WTC11 (cell line): ENCODE measurements at regions not wholly inside any gene's neighbourhood (a gene's known extent, or its start where the extent isn't known, plus 50 kb on each side); places are given as distances from the start of the nearest gene placed in this dataset.

Experiments
- ATAC-seq: fragments of 200-7000 bp; cut with Tn5 transposase; 2 replicates; pipeline ENCODE4 v1.10.0; 2021; ENCODE audit warnings: mild to moderate bottlenecking, moderate library complexity
- CTCF ChIA-PET: fragments of 300-600 bp; sonication (Branson Sonifier 250); formaldehyde crosslinking; loops from one replicate; lab custom pipeline; 2021; ENCODE audit warnings: antibody characterized with exemption; lab: Charles Lee
- POLR2A ChIA-PET: fragments of 350-600 bp; sonication (Branson Sonifier 250); formaldehyde crosslinking; loops from one replicate; lab custom pipeline; 2021; ENCODE audit warnings: antibody characterized with exemption; lab: Charles Lee
- DNase-seq: peaks from one replicate; pipeline ENCODE4 v3.0.0; 2021; ENCODE audit warnings: low spot score
- H3K27ac Mint-ChIP-seq: 2 replicates; pipeline ENCODE4 v1.8.0; 2021; ENCODE audit warnings: mixed read lengths
- H3K27me3 Mint-ChIP-seq: 2 replicates; pipeline ENCODE4 v1.8.0; 2021; ENCODE audit warnings: low read depth, mild to moderate bottlenecking, moderate library complexity, mixed read lengths
- H3K36me3 Mint-ChIP-seq: 2 replicates; pipeline ENCODE4 v1.8.0; 2021; ENCODE audit warnings: mixed read lengths
- H3K4me1 Mint-ChIP-seq: 2 replicates; pipeline ENCODE4 v1.8.0; 2022; ENCODE audit warnings: mixed read lengths
- H3K4me3 Mint-ChIP-seq: 2 replicates; pipeline ENCODE4 v1.8.0; 2021; ENCODE audit warnings: mild to moderate bottlenecking, moderate library complexity, mixed read lengths
- H3K9me3 Mint-ChIP-seq: 2 replicates; pipeline ENCODE4 v1.8.0; 2021; ENCODE audit warnings: mixed read lengths
- CREB1 ChIP-seq: sonication (generic); formaldehyde crosslinking; IDR thresholded peaks from 2 replicates; pipeline ENCODE4 v1.8.0; 2023; ENCODE audit warnings: mild to moderate bottlenecking, missing genetic modification reagents
- CREM ChIP-seq: sonication (generic); formaldehyde crosslinking; IDR thresholded peaks from 2 replicates; pipeline ENCODE4 v1.8.1; 2022; ENCODE audit warnings: mild to moderate bottlenecking, missing genetic modification reagents, moderate library complexity
- EMX1 ChIP-seq: fragments of 250-450 bp; sonication (Bioruptor Pico); IDR thresholded peaks from 2 replicates; pipeline ENCODE4 v1.8.0; 2021; ENCODE audit warnings: mild to moderate bottlenecking
- ESRRA ChIP-seq: sonication (generic); formaldehyde crosslinking; IDR thresholded peaks from 2 replicates; pipeline ENCODE4 v1.8.1; 2022; ENCODE audit warnings: mild to moderate bottlenecking, missing genetic modification reagents, borderline replicate concordance
- ETV6 ChIP-seq: sonication (generic); formaldehyde crosslinking; IDR thresholded peaks from 2 replicates; pipeline ENCODE4 v1.8.1; 2022; ENCODE audit warnings: mild to moderate bottlenecking, missing genetic modification reagents
- FOXP4 ChIP-seq: sonication (generic); formaldehyde crosslinking; IDR thresholded peaks from 2 replicates; pipeline ENCODE4 v1.8.0; 2022; ENCODE audit warnings: mild to moderate bottlenecking, missing genetic modification reagents
- GABPB1 ChIP-seq: sonication (generic); formaldehyde crosslinking; IDR thresholded peaks from 2 replicates; pipeline ENCODE4 v1.8.1; 2023; ENCODE audit warnings: mild to moderate bottlenecking, missing genetic modification reagents
- GRHL2 ChIP-seq: fragments of 250-450 bp; sonication (Bioruptor Pico); IDR thresholded peaks from 2 replicates; pipeline ENCODE4 v1.8.0; 2022; ENCODE audit warnings: mild to moderate bottlenecking, moderate library complexity; ENCODE audit not compliant: insufficient replicate concordance, severe bottlenecking
- IRF2 ChIP-seq: sonication (generic); formaldehyde crosslinking; IDR thresholded peaks from 2 replicates; pipeline ENCODE4 v1.8.0; 2022; ENCODE audit warnings: low read depth, missing genetic modification reagents, borderline replicate concordance
- KAT7 ChIP-seq: sonication (generic); formaldehyde crosslinking; IDR thresholded peaks from 2 replicates; pipeline ENCODE4 v1.8.1; 2023; ENCODE audit warnings: missing genetic modification reagents, mild to moderate bottlenecking, borderline replicate concordance
- MXD4 ChIP-seq: fragments of 250-450 bp; sonication (Bioruptor Pico); IDR thresholded peaks from 2 replicates; pipeline ENCODE4 v1.8.0; 2021; ENCODE audit warnings: mild to moderate bottlenecking, moderate library complexity, borderline replicate concordance
- TP53 ChIP-seq: sonication (generic); formaldehyde crosslinking; IDR thresholded peaks from 2 replicates; pipeline ENCODE4 v1.8.1; 2023; ENCODE audit warnings: mild to moderate bottlenecking, missing genetic modification reagents
- ZBTB21 ChIP-seq: sonication (generic); formaldehyde crosslinking; IDR thresholded peaks from 2 replicates; pipeline ENCODE4 v1.8.1; 2023; ENCODE audit warnings: mild to moderate bottlenecking, missing genetic modification reagents, borderline replicate concordance
- ZNF396 ChIP-seq: fragments of 250-450 bp; sonication (Bioruptor Pico); IDR thresholded peaks from 2 replicates; pipeline ENCODE4 v1.8.0; 2021; ENCODE audit warnings: mild to moderate bottlenecking, moderate library complexity, borderline replicate concordance
- TF ChIP-seq, protein P1 (sequence below): sonication (generic); formaldehyde crosslinking; IDR thresholded peaks from 2 replicates; pipeline ENCODE4 v1.8.0; 2023; ENCODE audit warnings: mild to moderate bottlenecking, missing genetic modification reagents
- TF ChIP-seq, protein P2 (sequence below): sonication (generic); formaldehyde crosslinking; IDR thresholded peaks from 2 replicates; pipeline ENCODE4 v1.8.1; 2023; ENCODE audit warnings: mild to moderate bottlenecking, moderate library complexity, missing genetic modification reagents
- TF ChIP-seq, protein P3 (sequence below): fragments of 250-450 bp; sonication (Bioruptor Pico); IDR thresholded peaks from 2 replicates; pipeline ENCODE4 v1.9.0; 2021; ENCODE audit warnings: mild to moderate bottlenecking
- TF ChIP-seq, protein P4 (sequence below): sonication (generic); formaldehyde crosslinking; IDR thresholded peaks from 2 replicates; pipeline ENCODE4 v1.8.0; 2022; ENCODE audit warnings: missing genetic modification reagents
- TF ChIP-seq, protein P5 (sequence below): fragments of 250-450 bp; sonication (Bioruptor Pico); conservative IDR thresholded peaks from 2 replicates; pipeline ENCODE4 v1.9.0; 2021; ENCODE audit warnings: mild to moderate bottlenecking
- TF ChIP-seq, protein P6 (sequence below): fragments of 250-450 bp; sonication (Bioruptor Pico); IDR thresholded peaks from 2 replicates; pipeline ENCODE4 v2.1.2; 2022; ENCODE audit warnings: mild to moderate bottlenecking, moderate library complexity
- TF ChIP-seq, protein P7 (sequence below): sonication (generic); formaldehyde crosslinking; IDR thresholded peaks from 2 replicates; pipeline ENCODE4 v1.8.1; 2022; ENCODE audit warnings: mild to moderate bottlenecking, moderate library complexity, missing genetic modification reagents

DNA sequence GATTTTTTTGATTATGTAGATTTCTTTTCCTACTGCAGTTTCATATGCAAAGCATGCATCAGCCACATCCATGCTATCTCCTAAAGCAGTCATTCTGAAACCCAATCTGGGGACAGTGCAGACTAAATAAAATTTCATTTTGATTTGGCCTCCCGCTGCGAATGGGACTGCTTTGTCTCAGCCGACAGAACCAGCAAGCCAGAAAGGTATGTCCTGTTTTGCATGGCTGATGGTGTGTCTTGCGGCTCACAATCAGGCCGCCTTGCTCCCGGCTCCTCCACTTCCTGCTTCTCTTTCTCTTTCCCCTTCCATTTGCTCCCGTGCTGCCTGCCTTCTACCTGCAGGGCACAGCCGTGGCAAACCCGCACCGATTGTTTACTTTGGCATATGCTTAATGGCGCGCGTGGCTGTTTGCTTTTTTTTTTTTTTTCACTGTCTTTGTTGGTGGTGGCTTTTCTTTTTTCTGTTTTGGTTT lies 419.6 kb upstream of the POU3F3 start (continued):
- TF ChIP-seq ESRRA (CRISPR knock-in tag) = no peak
- TF ChIP-seq, protein P1, sequence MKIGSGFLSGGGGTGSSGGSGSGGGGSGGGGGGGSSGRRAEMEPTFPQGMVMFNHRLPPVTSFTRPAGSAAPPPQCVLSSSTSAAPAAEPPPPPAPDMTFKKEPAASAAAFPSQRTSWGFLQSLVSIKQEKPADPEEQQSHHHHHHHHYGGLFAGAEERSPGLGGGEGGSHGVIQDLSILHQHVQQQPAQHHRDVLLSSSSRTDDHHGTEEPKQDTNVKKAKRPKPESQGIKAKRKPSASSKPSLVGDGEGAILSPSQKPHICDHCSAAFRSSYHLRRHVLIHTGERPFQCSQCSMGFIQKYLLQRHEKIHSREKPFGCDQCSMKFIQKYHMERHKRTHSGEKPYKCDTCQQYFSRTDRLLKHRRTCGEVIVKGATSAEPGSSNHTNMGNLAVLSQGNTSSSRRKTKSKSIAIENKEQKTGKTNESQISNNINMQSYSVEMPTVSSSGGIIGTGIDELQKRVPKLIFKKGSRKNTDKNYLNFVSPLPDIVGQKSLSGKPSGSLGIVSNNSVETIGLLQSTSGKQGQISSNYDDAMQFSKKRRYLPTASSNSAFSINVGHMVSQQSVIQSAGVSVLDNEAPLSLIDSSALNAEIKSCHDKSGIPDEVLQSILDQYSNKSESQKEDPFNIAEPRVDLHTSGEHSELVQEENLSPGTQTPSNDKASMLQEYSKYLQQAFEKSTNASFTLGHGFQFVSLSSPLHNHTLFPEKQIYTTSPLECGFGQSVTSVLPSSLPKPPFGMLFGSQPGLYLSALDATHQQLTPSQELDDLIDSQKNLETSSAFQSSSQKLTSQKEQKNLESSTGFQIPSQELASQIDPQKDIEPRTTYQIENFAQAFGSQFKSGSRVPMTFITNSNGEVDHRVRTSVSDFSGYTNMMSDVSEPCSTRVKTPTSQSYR (CRISPR knock-in tag) = no peak
- TF ChIP-seq MXD4 (CRISPR knock-in tag) = no peak
- TF ChIP-seq CREB1 = no peak
- TF ChIP-seq ZBTB21 (CRISPR knock-in tag) = no peak
- TF ChIP-seq, all 79 proteins: peak for 5

- ChIA-PET POLR2A (no interaction called here), CTCF (interaction anchor here (1.0 to 1.5 kb wide), 2 partner anchors 13 to 415 kb away, joined by 3 to 5 read pairs; no protein-coding TSS in a partner anchor)
- peak overlapping the region; percentile 65 for H3K4me3 Mint-ChIP-seq
- H3K27me3 Mint-ChIP-seq = no peaks in the 10 kb centered on the region
- H3K36me3 Mint-ChIP-seq = no peaks in the 10 kb centered on the region
- H3K27ac Mint-ChIP-seq = peak overlapping the region; percentile 92
- H3K9me3 Mint-ChIP-seq = peaks cover 7% of the 10 kb centered on the region
- ATAC-seq (no peak), DNase-seq (no peak)
- peaks cover 46% of the 10 kb centered on the region for H3K4me1 Mint-ChIP-seq
- TF ChIP-seq, protein P2, sequence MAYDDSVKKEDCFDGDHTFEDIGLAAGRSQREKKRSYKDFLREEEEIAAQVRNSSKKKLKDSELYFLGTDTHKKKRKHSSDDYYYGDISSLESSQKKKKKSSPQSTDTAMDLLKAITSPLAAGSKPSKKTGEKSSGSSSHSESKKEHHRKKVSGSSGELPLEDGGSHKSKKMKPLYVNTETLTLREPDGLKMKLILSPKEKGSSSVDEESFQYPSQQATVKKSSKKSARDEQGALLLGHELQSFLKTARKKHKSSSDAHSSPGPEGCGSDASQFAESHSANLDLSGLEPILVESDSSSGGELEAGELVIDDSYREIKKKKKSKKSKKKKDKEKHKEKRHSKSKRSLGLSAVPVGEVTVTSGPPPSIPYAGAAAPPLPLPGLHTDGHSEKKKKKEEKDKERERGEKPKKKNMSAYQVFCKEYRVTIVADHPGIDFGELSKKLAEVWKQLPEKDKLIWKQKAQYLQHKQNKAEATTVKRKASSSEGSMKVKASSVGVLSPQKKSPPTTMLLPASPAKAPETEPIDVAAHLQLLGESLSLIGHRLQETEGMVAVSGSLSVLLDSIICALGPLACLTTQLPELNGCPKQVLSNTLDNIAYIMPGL = no peak
- TF ChIP-seq, protein P3, sequence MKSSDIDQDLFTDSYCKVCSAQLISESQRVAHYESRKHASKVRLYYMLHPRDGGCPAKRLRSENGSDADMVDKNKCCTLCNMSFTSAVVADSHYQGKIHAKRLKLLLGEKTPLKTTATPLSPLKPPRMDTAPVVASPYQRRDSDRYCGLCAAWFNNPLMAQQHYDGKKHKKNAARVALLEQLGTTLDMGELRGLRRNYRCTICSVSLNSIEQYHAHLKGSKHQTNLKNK = no peak
- TF ChIP-seq, protein P4, sequence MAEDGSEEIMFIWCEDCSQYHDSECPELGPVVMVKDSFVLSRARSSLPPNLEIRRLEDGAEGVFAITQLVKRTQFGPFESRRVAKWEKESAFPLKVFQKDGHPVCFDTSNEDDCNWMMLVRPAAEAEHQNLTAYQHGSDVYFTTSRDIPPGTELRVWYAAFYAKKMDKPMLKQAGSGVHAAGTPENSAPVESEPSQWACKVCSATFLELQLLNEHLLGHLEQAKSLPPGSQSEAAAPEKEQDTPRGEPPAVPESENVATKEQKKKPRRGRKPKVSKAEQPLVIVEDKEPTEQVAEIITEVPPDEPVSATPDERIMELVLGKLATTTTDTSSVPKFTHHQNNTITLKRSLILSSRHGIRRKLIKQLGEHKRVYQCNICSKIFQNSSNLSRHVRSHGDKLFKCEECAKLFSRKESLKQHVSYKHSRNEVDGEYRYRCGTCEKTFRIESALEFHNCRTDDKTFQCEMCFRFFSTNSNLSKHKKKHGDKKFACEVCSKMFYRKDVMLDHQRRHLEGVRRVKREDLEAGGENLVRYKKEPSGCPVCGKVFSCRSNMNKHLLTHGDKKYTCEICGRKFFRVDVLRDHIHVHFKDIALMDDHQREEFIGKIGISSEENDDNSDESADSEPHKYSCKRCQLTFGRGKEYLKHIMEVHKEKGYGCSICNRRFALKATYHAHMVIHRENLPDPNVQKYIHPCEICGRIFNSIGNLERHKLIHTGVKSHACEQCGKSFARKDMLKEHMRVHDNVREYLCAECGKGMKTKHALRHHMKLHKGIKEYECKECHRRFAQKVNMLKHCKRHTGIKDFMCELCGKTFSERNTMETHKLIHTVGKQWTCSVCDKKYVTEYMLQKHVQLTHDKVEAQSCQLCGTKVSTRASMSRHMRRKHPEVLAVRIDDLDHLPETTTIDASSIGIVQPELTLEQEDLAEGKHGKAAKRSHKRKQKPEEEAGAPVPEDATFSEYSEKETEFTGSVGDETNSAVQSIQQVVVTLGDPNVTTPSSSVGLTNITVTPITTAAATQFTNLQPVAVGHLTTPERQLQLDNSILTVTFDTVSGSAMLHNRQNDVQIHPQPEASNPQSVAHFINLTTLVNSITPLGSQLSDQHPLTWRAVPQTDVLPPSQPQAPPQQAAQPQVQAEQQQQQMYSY (CRISPR knock-in tag) = no peak
- TF ChIP-seq CREM (no peak), TP53 (no peak), GABPB1 (CRISPR knock-in tag) (no peak), FOXP4 (CRISPR knock-in tag) (no peak), ZNF396 (CRISPR knock-in tag) (no peak), EMX1 (CRISPR knock-in tag) (no peak), IRF2 (CRISPR knock-in tag) (no peak), KAT7 (CRISPR knock-in tag) (no peak), ETV6 (CRISPR knock-in tag) (no peak), ZBTB21 (CRISPR knock-in tag) (no peak), GRHL2 (CRISPR knock-in tag) (no peak)
- TF ChIP-seq, protein P5, sequence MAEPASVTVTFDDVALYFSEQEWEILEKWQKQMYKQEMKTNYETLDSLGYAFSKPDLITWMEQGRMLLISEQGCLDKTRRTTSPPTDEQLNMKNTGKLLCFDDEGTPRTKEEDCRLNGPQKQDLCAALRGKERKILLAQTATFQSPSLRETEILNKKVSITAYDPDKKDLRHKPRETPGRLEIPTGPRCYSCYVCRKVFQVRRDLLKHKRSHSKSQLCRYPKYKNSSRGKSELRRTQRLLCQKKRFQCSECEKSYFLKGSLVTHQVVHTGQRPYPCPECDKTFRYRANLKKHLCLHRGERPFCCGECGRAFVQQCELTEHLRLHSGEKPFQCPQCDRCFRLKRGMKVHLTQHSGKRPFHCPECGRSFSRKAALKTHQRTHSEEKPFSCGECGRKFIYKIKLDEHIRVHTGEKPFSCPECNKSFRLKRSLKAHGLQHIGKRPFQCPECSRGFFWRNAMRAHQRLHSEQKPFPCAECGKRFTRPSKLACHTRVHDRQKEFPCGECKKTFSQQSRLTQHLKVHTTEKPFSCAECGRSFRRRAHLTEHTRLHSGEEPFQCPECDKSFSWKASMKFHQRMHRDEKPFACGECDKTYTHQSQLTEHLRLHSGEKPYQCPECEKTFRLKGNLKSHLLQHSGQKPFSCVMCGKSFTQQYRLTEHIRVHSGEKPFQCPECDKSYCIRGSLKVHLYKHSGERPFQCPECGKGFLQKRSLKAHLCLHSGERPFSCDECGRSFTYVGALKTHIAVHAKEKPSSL = no peak
- TF ChIP-seq, protein P6, sequence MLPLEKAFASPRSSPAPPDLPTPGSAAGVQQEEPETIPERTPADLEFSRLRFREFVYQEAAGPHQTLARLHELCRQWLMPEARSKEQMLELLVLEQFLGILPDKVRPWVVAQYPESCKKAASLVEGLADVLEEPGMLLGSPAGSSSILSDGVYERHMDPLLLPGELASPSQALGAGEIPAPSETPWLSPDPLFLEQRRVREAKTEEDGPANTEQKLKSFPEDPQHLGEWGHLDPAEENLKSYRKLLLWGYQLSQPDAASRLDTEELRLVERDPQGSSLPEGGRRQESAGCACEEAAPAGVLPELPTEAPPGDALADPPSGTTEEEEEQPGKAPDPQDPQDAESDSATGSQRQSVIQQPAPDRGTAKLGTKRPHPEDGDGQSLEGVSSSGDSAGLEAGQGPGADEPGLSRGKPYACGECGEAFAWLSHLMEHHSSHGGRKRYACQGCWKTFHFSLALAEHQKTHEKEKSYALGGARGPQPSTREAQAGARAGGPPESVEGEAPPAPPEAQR (CRISPR knock-in tag) = no peak
- TF ChIP-seq, protein P7, sequence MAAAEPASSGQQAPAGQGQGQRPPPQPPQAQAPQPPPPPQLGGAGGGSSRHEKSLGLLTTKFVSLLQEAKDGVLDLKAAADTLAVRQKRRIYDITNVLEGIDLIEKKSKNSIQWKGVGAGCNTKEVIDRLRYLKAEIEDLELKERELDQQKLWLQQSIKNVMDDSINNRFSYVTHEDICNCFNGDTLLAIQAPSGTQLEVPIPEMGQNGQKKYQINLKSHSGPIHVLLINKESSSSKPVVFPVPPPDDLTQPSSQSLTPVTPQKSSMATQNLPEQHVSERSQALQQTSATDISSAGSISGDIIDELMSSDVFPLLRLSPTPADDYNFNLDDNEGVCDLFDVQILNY (CRISPR knock-in tag) = no peak
Measured at GRCh38 chr2:104434966-104435365, 418.9 kb upstream of the POU3F3 start.
